ENCODE measurements at regions not wholly inside any gene's neighbourhood (a gene's known extent, or its start where the extent isn't known, plus 50 kb on each side); places are given as distances from the start of the nearest gene placed in this dataset.
"Not testable (repeated sequence)": the region's sequence is repeated elsewhere in the genome, so short reads cannot be mapped to it uniquely, and the experiment has no call there.

DNA sequence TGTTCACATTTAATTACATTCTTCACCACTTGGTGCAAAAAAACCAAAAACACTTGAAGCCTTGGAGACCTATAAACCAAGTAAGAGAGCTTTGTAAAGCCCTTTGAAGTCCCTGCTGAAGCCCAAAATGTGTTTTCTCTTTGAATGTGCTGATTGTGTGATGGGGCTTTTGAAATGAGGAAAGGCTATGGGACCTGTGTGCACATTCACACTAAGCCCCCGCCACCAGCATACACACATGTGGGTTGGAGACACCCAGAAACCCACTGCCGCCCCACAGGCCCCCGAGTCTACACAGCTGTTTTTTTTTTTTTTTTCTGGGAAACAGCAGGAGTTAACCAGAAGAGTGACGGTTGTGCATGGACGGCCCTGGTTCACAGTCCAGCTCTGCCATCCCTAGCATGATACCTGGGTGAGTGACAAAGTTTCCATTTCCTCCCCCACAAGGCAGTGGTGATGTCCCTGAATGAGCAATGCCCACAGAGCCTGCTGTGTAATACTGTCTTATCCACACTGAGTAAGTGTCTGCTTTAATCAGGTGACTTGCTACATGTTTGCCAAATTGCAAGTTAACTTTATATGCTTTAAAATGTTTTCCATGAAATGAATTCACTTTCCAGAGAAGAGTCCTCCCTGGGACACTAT lies 154.6 kb upstream of the GDF10 start:
- DNase-seq: no peak

DNA sequence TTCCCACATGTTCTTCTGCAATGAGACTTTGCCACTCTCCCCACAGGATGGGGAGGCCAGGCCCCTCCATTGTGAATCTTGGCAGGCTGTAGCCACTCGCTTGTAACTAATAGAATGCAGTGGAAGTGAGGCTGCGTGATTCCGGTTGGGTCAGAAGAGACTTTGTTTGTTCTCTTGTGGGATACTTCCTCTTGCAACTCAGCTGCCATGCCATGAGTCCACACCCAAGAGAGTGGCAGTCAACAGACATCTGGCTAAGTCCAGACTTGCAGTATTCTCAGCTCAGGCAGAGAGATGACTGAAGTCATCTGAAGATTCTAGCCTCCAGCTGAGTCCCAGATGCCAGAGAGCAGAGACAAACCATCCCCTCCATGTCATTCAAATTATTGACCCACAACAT lies 153.4 kb upstream of the GDF10 start:
- no peak for DNase-seq

DNA sequence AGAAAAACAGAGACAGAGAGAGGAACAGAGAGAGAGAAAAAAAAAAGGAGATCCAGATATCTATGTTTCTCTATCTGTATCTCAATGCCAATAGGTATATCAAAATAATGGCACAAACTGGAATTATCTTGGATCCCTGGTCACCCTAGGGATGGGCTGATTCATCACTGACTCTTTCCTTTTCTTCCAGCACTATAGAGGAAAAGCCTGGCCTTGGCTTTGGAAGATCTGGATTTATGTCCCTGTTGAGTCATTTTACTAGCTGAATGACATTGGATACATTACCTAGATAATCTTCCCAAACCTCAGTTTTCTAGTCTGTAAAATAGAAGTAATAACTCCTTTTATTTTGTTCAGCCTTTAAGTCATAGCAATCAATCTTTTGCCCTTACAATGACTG lies 152.8 kb upstream of the GDF10 start:
- DNase-seq: no peak

DNA sequence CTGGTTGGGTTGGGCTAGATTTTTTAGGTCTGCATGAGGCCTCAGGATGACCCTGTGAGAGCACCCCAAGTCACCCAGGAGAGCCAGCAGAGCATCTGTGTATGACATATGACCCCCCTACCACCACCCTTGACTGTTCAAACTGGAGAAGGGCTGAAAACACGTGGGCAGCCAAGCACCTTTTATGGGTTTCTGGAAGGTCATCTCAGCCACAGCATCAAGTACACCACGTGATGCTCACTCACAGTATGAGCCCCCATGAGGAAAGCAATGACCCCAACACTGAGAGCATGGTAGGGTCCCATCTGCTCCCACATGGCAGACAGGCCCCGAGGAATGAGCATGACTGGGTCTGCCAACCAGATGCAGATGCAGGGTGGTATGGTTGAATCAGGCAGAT lies 149.4 kb upstream of the GDF10 start:
- no peak for DNase-seq

DNA sequence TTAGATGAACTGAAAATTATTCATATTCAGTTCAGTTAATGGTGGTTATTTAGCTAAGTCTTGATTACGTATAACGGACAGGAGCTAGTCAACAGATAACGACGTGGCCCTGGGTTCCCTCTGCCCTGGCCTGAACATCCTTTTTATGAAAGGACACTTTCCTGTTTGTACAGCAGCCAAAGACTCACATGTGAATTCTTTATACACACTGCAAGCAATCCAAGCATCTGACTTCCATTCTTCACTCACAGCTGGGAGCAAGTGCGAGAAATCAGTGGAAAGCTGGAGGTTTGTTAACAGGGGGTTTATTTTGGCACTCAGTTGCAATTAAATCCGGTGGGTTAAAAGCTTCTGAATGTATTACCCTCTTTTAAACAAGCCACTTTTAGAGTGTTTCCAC lies 148.1 kb upstream of the GDF10 start:
- no peak for DNase-seq

DNA sequence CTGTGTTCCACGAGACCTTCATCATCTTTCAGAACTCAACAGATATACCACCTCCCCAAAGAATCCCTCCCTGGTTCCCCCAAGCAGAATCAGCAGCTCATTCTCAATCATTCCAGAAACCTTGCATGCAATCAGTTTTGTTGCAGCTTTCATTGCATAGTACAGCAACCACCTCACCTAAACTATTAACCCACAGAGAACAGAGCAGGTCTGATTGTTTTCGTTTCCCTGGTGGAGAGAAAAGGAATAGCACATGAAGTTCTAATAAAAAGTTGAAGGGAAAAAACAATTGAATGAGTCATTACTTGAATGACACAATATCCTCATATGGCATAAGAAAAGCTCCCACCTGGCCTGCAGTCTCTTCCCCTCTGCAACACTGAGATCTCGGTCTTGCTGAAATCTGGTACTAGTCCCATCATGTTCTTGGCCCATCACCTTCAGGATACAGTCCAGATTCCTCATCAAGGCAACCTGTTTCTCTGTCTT lies 147.1 kb upstream of the GDF10 start:
- no peak for DNase-seq

DNA sequence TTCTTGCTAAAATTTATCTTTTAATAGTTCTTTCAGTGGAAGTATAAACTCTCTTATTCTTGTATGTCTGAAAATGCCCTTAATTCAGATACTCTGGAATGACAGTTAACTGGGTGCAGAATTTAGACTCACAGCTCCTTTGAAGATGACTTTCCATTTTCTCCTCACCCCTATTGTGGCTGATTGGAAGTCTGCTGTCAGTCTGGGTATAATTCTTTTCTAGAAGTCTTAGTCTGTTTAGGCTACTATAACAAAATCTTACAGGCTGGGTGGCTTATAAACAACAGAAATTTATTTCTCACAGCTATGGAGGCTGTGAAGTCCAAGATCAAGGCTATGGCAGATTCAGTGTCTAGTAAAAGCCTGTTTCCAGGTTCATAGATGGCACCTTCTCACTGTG lies 145.2 kb upstream of the GDF10 start:
- DNase-seq: no peak

DNA sequence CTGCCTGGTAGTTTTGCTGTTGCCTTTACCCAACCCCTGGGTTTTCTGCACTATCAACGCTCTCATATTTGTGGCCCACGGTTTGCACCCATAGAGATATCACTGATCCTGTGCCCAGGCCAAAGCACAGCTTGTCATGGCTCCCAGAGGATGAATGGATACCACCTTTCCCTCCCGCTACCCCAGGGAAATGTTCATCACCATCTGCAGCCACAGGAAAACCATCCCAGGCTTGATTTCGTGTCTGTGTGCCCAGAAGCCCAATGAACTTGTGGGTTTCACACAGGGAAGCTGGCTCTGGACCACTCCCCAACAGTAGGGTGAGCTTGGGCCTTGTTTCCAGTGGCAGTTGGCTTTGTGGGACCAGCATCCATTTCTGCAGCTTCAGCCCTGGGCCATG lies 143.1 kb upstream of the GDF10 start:
- DNase-seq: no peak

DNA sequence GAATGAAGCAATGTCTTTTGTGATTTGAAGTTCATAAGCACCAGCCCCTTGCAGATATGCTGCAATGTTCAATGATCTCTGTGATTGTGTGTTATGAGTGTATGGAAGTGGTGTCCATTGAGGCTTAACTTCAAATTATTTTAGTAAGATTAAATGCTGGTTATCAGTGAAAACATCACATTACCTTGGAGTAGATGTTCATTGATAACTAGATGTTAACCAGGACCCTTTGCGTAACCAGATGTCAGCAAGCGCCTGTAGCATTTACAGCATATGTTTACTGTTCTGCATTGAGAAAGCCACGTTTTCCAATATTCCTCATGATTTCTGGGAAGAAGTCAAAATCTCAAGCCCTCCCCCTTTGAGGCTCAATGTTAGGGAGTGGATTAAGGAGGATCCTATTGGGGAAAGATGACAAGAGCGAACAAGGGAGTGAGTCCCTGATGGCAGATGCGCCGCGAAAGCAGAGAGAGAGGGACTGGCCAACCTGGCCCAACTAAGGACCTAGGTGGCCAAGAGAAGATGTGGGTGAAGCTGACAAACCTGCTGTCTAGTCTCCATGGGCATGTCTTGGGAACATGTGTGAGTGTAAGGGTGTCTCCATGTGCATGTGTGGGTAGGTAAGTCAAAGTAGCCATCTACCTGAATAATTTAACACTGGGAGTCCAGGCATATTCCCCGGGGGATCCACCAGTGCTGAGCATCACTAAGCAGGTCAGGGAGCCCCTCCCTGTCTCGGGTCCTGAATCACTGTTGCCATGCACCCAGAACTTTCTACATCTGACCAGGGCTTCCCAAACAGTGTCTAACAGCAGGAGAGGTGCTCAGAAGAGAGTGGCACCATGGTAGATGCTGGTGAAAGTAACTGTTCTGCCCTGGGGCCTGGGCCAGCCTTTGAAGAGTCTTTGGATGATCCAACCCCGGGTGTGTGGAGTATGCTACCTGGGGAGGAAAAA lies 141.6 kb upstream of the GDF10 start:
- DNase-seq: no peak

DNA sequence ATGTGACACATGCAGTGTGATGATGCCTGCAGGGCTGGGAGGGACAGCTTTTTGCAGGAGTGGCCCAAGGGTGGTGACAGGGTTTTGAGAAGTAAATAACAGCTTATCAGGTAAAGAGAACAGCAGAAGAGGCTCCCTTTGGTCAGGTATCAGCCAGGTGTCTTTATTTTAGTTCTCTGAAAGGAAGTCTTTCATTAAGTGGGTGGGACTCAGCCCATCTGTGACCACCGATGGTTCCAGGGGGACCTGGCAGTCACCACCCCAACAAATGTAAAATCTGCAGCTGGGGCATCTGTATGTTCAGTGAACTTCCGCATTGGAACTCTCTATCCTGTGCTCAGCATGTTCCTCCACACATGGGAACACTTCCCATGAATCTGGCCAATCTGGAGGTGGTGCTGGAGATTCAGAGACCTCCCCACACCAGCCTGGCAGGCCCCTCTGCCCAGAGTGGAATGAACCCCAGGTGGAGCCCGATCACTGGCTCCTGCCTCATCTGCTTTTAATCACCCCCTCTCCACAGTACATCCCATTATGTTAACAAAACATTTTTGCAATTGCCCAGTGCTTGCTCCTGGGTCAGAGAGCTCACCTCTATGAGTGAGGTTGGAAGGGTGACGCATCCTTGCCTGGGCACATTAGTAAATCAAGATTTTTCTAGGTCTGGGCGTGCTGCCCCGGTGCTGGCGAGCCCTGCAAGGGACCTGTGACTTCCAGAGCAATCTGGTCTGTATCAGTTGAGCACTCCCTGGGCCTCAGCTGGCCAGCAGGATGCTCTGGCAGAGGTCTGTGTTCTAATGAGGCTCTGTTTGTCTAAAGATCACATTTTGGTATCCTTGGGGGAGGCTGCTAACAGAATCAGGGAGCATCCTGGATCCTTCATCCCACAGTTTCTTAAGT lies 140.4 kb upstream of the GDF10 start:
- DNase-seq: no peak

DNA sequence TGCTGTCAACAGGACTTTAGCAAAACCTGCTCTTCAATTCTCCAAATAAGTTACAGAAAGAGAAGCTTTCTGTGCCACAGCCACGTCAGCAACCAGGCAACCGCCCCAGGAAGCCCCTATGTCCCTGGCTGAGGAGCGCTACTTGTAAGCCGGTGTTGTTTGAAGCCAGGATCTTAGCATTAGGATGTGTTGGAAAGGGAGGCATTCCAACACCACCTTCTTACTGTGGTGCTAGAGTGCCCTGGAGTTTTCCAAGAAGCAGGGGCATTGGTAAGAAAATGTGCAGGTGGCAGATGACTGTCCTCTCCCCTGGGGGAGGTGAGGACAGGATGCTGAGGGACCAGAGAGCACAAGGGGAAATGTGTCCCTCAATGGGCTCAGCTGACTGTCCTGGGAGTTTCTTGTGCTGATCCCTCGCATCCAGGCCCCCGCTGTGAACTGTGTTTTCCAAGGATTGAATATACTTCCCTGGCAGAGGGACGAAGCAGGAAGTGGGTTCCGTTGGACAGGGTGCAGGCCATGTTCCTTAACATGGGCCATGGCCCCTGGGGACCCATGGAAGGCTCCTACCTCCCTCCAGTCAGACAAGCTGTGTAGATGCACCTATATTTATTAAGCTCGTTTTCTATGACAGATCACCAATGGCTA lies 139.6 kb upstream of the GDF10 start:
- no peak for DNase-seq

DNA sequence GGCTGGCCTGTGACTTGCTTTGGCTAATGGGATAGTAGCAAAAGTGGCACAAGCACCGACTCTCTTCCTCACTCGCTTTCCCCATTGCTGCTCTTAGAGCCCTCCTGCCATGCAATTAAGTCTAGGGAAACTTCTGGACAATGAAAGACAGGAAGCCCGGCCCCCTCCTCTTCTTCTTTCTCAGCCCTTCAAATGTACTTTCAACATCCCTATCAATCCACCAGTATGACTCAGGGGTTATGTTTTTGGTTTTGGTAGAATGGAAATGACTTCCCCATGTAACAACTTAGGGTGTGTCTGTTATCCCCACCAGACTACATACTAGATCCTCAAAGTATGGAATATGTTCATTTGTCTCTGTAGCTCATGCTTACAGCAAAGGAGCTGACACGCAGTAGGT lies 139.0 kb upstream of the GDF10 start:
- no peak for DNase-seq

DNA sequence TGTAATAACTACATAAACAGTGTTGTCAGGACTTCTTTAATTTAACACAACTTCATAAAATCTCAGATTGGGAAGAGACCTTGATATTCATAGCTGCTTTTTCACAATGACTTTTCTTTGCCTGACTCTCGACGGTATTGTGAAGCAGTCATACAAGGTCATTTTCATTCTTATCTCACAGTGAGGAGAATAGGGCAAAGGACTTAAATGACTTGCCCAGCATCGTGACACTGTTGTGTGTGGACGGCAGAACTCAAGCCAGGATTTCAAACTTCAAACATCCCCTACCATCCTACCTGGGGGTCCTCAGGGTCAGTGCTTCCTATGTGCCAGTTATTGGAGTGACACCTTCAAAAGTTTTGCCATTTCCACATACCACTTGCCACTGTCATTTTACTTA lies 138.5 kb upstream of the GDF10 start:
- DNase-seq: no peak

DNA sequence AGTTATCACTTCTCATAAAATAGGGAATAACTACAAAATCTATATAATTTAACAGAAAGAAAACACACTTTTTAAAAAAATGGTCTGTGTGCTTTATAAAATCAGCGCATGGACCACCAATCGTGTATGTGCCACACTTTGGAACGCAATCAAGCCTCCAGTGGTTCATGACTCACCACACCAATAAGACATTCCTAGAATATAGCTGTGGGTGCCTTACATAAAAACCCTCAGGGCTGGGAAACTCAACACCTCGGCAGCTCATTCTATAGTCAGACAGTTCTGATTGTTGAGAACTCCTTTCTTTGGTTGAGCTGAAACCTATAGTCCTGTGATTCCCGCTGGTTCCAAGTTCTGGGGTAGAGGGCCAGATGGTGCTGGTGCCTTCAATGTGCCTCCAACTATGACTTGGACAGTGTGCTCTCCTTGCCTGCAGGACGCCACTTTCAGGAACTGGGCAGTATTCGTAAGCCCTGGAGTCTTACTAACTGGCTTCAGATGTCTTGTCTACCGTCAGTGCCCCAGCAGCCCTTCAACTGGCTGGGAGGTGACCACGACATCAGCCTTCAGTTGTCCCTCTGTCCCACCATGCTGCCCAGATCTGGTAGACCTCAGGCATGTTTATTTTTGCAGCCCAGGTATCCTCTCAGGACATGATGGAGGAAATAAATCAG lies 135.7 kb upstream of the GDF10 start:
- DNase-seq: no peak

DNA sequence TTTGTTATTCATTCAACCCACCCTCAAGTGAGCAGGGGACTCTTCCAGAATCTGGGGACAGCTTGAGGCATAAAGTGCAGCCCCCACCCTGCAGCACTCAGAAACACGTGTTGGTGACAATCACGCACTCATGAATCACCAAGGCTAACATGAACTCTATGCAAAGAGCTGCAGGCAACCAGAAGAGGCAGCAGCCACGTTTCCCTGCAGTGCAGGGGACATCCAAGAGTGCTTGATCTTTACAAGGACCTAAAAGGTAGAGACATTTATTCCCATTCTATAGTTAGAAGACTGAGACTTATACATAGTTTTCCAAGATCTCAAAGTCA lies 135.2 kb upstream of the GDF10 start:
- DNase-seq: no peak

DNA sequence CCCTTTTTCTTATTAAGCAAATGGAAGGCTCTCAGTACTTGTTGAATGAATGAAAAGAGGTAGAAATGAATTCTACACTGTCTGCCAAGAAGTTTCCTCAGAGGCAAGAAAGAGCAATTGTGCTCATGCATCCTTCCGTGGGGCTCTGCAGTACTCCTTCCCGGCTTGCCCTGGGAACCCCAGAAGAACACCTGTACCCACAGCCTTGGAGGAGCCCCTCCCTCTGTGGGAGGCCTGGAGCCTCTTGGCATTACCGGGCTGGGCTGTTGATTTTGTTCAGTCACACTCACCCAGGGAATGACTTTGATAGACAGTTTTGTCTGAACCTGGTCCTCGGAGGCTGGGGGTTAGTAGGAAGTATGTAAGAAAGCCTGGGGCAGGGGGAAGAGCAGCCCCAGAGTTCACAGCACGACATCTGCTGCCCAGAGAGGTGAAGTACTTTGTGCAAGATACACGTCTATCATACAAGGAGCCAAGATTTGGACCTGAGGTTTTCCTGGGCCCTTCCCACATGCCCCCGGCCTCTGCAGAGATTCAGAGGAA lies 134.8 kb upstream of the GDF10 start:
- DNase-seq: no peak

DNA sequence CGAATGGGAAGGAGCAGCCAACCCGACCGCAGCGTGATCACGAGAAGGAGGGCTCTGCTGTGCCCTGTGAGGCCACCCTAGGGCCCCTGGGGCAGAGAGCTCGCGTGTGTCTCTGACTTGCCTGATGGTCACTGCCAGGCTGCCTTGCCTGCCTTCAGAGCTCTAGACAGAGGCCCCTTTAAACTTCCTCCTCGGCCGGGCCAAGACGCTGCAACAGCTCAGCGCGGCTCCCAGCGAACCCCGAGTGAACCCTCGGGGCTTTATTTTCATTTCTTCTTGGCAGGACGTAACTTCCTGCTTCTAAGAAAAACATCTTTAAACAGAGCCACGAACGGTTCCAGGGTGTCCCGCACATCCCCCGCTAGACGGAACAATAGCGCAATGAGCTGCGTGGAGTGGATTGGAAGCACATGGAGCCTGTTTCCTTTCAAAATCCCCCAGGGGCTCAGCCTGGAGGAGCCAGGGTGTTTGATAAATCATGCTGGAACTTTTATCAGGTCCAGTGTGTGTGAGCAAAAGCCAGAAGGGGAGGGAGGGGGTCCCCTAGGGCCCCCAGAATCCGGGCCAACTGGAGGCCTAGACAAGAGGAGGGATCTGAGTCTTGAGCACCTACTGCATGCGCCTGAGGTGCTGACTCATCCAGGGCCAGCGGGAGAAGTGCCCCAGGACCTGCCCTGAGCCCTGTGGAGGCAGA lies 134.1 kb upstream of the GDF10 start:
- DNase-seq: no peak

DNA sequence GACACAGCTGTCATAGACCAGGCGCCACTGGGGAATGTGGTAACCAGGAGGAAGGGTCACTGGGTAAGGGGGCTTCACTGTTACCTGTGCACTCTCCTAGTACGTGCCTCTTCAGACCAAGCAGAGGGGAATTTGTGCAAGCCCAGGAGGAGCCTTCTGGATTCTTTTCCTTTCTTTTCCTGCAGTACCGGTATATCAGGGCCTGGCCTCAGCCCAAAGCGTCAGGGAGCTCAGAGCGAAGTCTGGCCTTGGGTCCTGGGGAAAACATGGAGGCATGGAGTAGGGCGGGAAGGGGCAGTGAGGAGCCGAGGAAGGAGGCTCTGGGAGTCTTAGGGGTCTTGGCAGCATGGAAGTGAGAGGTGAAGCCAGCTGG lies 133.6 kb upstream of the GDF10 start:
- no peak for DNase-seq

DNA sequence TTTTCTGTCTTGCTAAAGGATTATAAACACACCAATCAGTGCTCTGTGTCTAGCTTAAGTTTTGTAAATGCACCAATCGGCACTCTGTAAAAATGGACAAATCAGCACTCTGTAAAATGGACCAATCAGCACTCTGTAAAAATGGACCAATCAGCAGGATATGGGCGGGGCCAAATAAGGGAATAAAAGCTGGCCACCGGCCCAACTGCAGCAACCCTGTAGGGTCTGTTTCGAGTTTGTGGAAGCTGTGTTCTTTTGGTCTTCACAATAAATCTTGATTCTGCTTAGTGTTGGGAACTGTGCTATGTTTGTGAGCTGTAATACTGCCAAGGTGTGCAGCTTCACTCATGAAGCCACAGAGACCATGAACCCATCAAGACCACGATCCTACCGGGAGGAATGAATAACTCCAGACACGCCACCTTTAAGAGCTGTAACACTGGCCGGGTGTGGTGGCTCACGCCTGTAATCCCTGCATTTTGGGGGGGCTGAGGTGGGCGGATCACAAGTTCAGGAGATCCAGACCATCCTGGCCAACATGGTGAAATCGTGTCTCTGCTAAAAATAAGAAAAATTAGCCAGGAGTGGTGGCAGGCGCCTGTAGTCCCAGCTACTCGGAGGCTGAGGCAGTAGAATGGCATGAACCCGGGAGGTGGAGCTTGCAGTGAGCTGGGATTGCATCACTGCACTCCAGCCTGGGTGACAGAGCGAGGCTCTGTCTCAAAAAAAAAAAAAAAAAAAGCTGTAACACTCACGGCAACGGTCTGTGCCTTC lies 133.0 kb upstream of the GDF10 start:
- DNase-seq: not testable (repeated sequence)

DNA sequence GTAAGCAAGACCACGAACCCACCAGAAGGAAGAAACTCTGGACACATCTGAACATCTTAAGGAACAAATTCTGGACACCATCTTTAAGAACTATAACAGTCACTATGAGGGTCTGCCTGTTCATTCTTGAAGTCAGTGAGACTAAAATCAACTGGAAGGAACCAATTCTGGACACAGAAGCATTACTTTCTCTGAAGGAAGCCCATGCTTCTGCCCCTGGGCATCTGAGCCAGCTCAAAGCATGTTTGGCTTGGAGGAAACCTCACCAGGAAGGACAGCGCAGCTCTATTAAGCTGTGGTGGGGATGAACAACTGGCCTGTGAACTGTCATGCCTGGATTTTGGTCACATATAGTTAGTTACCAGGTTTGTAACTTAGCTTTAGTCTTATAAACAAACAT lies 132.4 kb upstream of the GDF10 start:
- no peak for DNase-seq

DNA sequence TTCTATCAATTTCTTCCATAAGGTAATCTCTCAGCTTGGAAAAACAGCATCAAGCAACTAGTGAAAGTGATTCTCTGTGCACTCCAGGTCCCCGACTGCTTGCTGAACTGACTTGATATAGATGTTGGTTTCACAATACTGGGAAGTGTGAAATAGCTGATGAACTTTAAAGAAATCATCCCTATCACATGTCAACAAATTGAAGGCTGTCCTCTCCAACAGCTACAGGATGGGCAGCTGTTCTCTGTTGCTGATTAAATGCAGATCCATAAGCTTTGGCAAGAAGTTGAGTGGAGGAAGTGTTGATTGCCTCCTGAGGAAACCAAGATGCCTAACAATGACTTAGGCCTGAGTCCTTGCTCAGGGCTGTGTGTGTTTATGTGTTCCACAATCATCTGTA lies 130.4 kb upstream of the GDF10 start:
- DNase-seq: no peak
